HG02763 (cell line): ENCODE measurements at regions not wholly inside any gene's neighbourhood (a gene's known extent, or its start where the extent isn't known, plus 50 kb on each side); places are given as distances from the start of the nearest gene placed in this dataset.
A peak's percentile ranks its signal among the peaks of the same experiment; 100 is the strongest.

ENCODE experiments used
- ATAC-seq: cut with Tn5 transposase; IDR thresholded peaks from one replicate; pipeline ENCODE4 v1.9.1; 2021; ENCODE audit warnings: mild to moderate bottlenecking, moderate library complexity; ENCODE audit not compliant: unreplicated experiment

- no peak for ATAC-seq
Observed at GRCh38 chr13:80284290-80284689, 56.6 kb downstream of the SPRY2 start.

- no peak for ATAC-seq
Observed at GRCh38 chr13:80278706-80279105, 62.2 kb downstream of the SPRY2 start.

- ATAC-seq = no peak
Observed at GRCh38 chr13:80276371-80277289, 64.3 kb downstream of the SPRY2 start.

- ATAC-seq = no peak
Observed at GRCh38 chr13:80274643-80275042, 66.3 kb downstream of the SPRY2 start.

- ATAC-seq = no peak
Observed at GRCh38 chr13:80273718-80274117, 67.2 kb downstream of the SPRY2 start.

- no peak for ATAC-seq
Observed at GRCh38 chr13:80265348-80265747, 75.6 kb downstream of the SPRY2 start.

GRCh38 chr13:80263745-80264513, 77.0 kb downstream of the SPRY2 start:
- ATAC-seq = no peak

- ATAC-seq = no peak
Observed at GRCh38 chr13:80262051-80262695, 78.8 kb downstream of the SPRY2 start.

GRCh38 chr13:80259159-80259558, 81.8 kb downstream of the SPRY2 start:
- ATAC-seq = peak; percentile 72

- peak; percentile 66 for ATAC-seq
Observed at GRCh38 chr13:80256352-80256932, 84.5 kb downstream of the SPRY2 start.

- no peak for ATAC-seq
Observed at GRCh38 chr13:80255946-80256345, 85.0 kb downstream of the SPRY2 start.

- no peak for ATAC-seq
Observed at GRCh38 chr13:80251403-80251802, 89.5 kb downstream of the SPRY2 start.

- ATAC-seq = no peak
Observed at GRCh38 chr13:80250213-80250810, 90.6 kb downstream of the SPRY2 start.

- no peak for ATAC-seq
Observed at GRCh38 chr13:80249516-80250212, 91.3 kb downstream of the SPRY2 start.

- no peak for ATAC-seq
Observed at GRCh38 chr13:80245162-80245733, 95.7 kb downstream of the SPRY2 start.

GRCh38 chr13:80244574-80244973, 96.4 kb downstream of the SPRY2 start:
- no peak for ATAC-seq

GRCh38 chr13:80242728-80243427, 98.0 kb downstream of the SPRY2 start:
- no peak for ATAC-seq

- no peak for ATAC-seq
Observed at GRCh38 chr13:80239571-80240255, 101.2 kb downstream of the SPRY2 start.

GRCh38 chr13:80239116-80239515, 101.8 kb downstream of the SPRY2 start:
- no peak for ATAC-seq
